ENCODE measurements at regions not wholly inside any gene's neighbourhood (a gene's known extent, or its start where the extent isn't known, plus 50 kb on each side); places are given as distances from the start of the nearest gene placed in this dataset.
"Not testable (repeated sequence)": the region's sequence is repeated elsewhere in the genome, so short reads cannot be mapped to it uniquely, and the experiment has no call there.

GRCh38 chr3:82194870-82195269 is 433.4 kb upstream of the GBE1 start:
- Histone ChIP-seq H3K9ac (no peak overlapping the region), H3K36me3 (no peaks in the 10 kb centered on the region), H3K4me2 (no peak overlapping the region), H3K4me1 (no peaks in the 10 kb centered on the region), H3K4me3 (no peak overlapping the region), H3K27me3 (no peaks in the 10 kb centered on the region), H4K20me1 (no peaks in the 10 kb centered on the region), H3K27ac (no peak overlapping the region), H3K9me3 (no peaks in the 10 kb centered on the region)
- TF ChIP-seq Cebpa-rat (IDR thresholded peaks at IDR 0.05), result no peak

GRCh38 chr3:82186017-82186416 is 424.6 kb upstream of the GBE1 start:
- Histone ChIP-seq H3K4me1 (no peaks in the 10 kb centered on the region), H4K20me1 (no peaks in the 10 kb centered on the region), H3K9ac (no peak overlapping the region), H3K36me3 (no peaks in the 10 kb centered on the region), H3K9me3 (no peaks in the 10 kb centered on the region), H3K27me3 (no peaks in the 10 kb centered on the region), H3K4me2 (no peak overlapping the region), H3K27ac (no peak overlapping the region), H3K4me3 (no peak overlapping the region)
- TF ChIP-seq Cebpa-rat (IDR thresholded peaks at IDR 0.05), result no peak

GRCh38 chr3:82179291-82179690 is 417.8 kb upstream of the GBE1 start:
- Histone ChIP-seq H4K20me1 (no peaks in the 10 kb centered on the region), H3K4me1 (no peaks in the 10 kb centered on the region), H3K27ac (no peak overlapping the region), H3K4me2 (no peak overlapping the region), H3K36me3 (no peaks in the 10 kb centered on the region), H3K9ac (no peak overlapping the region), H3K9me3 (no peaks in the 10 kb centered on the region), H3K27me3 (no peaks in the 10 kb centered on the region), H3K4me3 (no peak overlapping the region)
- no peak for TF ChIP-seq Cebpa-rat (IDR thresholded peaks at IDR 0.05)

GRCh38 chr3:82178291-82178690 is 416.8 kb upstream of the GBE1 start:
- Histone ChIP-seq H3K27ac (no peak overlapping the region), H3K4me3 (no peak overlapping the region), H3K27me3 (no peaks in the 10 kb centered on the region), H3K36me3 (no peaks in the 10 kb centered on the region), H3K4me2 (no peak overlapping the region), H3K9ac (no peak overlapping the region), H3K9me3 (no peaks in the 10 kb centered on the region), H4K20me1 (no peaks in the 10 kb centered on the region), H3K4me1 (no peaks in the 10 kb centered on the region)
- TF ChIP-seq Cebpa-rat (IDR thresholded peaks at IDR 0.05), result no peak

GRCh38 chr3:82177774-82178173 is 416.3 kb upstream of the GBE1 start:
- no peaks in the 10 kb centered on the region for H4K20me1 ChIP-seq
- H3K4me2 ChIP-seq, result no peak overlapping the region
- H3K9ac ChIP-seq, result no peak overlapping the region
- TF ChIP-seq Cebpa-rat (IDR thresholded peaks at IDR 0.05), result no peak
- no peaks in the 10 kb centered on the region for H3K4me1 ChIP-seq
- H3K27me3 ChIP-seq, result no peaks in the 10 kb centered on the region
- no peaks in the 10 kb centered on the region for H3K36me3 ChIP-seq
- H3K27ac ChIP-seq, result no peak overlapping the region
- H3K4me3 ChIP-seq, result no peak overlapping the region
- no peaks in the 10 kb centered on the region for H3K9me3 ChIP-seq

GRCh38 chr3:82165266-82165665 is 403.8 kb upstream of the GBE1 start:
- Histone ChIP-seq H4K20me1 (no peaks in the 10 kb centered on the region), H3K9me3 (no peaks in the 10 kb centered on the region), H3K36me3 (no peaks in the 10 kb centered on the region), H3K4me2 (no peak overlapping the region), H3K27ac (no peak overlapping the region), H3K27me3 (no peaks in the 10 kb centered on the region), H3K4me3 (no peak overlapping the region), H3K4me1 (no peaks in the 10 kb centered on the region), H3K9ac (no peak overlapping the region)
- TF ChIP-seq Cebpa-rat (IDR thresholded peaks at IDR 0.05), result no peak

- Histone ChIP-seq H3K27ac (no peak overlapping the region), H3K9ac (no peak overlapping the region)
- TF ChIP-seq Cebpa-rat (IDR thresholded peaks at IDR 0.05), result no peak
These were observed 402.6 kb upstream of the GBE1 start for GRCh38 chr3:82163907-82164520.

GRCh38 chr3:82157952-82158351 is 396.5 kb upstream of the GBE1 start:
- Histone ChIP-seq H3K9me3 (no peaks in the 10 kb centered on the region), H3K36me3 (no peaks in the 10 kb centered on the region), H3K4me2 (no peak overlapping the region), H3K4me1 (no peaks in the 10 kb centered on the region), H3K27me3 (no peaks in the 10 kb centered on the region), H3K27ac (no peak overlapping the region), H3K9ac (no peak overlapping the region), H4K20me1 (no peaks in the 10 kb centered on the region), H3K4me3 (no peak overlapping the region)
- TF ChIP-seq Cebpa-rat (IDR thresholded peaks at IDR 0.05), result no peak

More at GRCh38 chr3:82163907-82164520, 402.6 kb upstream of the GBE1 start:
- Histone ChIP-seq H3K4me2 (no peak overlapping the region), H4K20me1 (no peaks in the 10 kb centered on the region), H3K9me3 (no peaks in the 10 kb centered on the region), H3K36me3 (no peaks in the 10 kb centered on the region), H3K4me1 (no peaks in the 10 kb centered on the region), H3K27me3 (no peaks in the 10 kb centered on the region), H3K4me3 (no peak overlapping the region)

GRCh38 chr3:82153892-82154291 is 392.4 kb upstream of the GBE1 start:
- not testable (repeated sequence) for H3K4me3 ChIP-seq, H4K20me1 ChIP-seq, H3K36me3 ChIP-seq, H3K9ac ChIP-seq, H3K9me3 ChIP-seq, H3K27me3 ChIP-seq, H3K27ac ChIP-seq, H3K4me1 ChIP-seq, H3K4me2 ChIP-seq

- Histone ChIP-seq H3K4me1 (no peaks in the 10 kb centered on the region), H3K4me3 (no peak overlapping the region), H3K36me3 (no peaks in the 10 kb centered on the region), H3K27me3 (no peaks in the 10 kb centered on the region), H3K4me2 (no peak overlapping the region), H3K9me3 (no peaks in the 10 kb centered on the region), H4K20me1 (no peaks in the 10 kb centered on the region), H3K27ac (no peak overlapping the region), H3K9ac (no peak overlapping the region)
- TF ChIP-seq Cebpa-rat (IDR thresholded peaks at IDR 0.05), result no peak
These were observed 384.3 kb upstream of the GBE1 start for GRCh38 chr3:82145742-82146141.

GRCh38 chr3:82144811-82145210 is 383.4 kb upstream of the GBE1 start:
- no peaks in the 10 kb centered on the region for H3K27me3 ChIP-seq
- no peaks in the 10 kb centered on the region for H3K36me3 ChIP-seq
- TF ChIP-seq Cebpa-rat (IDR thresholded peaks at IDR 0.05), result no peak
- H3K27ac ChIP-seq, result no peak overlapping the region
- no peak overlapping the region for H3K9ac ChIP-seq
- no peaks in the 10 kb centered on the region for H3K9me3 ChIP-seq
- no peaks in the 10 kb centered on the region for H4K20me1 ChIP-seq
- no peak overlapping the region for H3K4me3 ChIP-seq
- H3K4me2 ChIP-seq, result no peak overlapping the region
- H3K4me1 ChIP-seq, result no peaks in the 10 kb centered on the region
